ENCODE measurements at regions not wholly inside any gene's neighbourhood (a gene's known extent, or its start where the extent isn't known, plus 50 kb on each side); places are given as distances from the start of the nearest gene placed in this dataset.
A peak's percentile ranks its signal among the peaks of the same experiment; 100 is the strongest.

DNA sequence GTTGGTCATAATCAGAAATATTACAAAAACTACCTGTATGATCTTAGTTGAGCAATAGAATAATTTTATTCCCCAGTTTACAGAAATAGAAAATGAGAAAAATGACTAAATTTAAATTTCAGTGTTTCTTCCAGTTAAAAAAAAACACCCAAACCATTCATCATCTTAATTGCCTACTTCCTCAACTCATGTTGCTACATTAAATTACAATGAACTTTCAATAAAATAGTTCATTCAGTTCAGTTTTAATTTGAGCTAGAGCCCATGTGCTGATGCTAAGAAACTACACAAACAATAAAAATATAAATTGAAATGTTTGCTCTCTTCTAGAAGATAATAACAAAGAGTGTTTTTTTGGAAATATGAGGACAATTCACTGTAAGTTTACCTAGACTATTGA lies 820.4 kb downstream of the SLITRK6 start:
- H3K27ac Mint-ChIP-seq: no peak overlapping the region
- no peaks in the 10 kb centered on the region for H3K4me1 Mint-ChIP-seq (ENCODE audit: low read depth in 2 of 2)
- H3K36me3 Mint-ChIP-seq: no peaks in the 10 kb centered on the region
- no peak for ATAC-seq
- H3K4me3 Mint-ChIP-seq: no peak overlapping the region
- DNase-seq (ENCODE audit: low spot score): no peak
- peaks cover 13% of the 10 kb centered on the region for H3K9me3 Mint-ChIP-seq
- no peaks in the 10 kb centered on the region for H3K27me3 Mint-ChIP-seq

DNA sequence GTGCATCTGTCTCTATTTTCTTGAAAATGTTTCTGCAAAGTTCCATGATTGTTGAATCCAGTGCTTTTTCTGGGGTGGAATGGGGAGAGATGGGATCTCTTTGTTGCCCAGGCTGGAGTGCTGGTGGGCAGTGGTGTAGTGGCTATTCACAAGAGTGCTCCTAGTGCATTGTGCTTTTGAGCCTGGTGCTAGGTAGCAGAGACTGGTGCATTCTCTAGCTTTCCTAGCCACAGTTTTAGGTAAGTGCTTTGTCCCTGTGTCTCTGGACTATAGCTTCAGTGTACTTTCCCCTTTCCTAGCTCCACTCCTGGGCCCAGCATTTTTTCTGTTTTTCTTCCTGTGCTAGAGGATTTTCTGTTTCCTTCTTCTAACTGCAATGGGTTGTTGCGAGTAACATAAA lies 825.6 kb downstream of the SLITRK6 start:
- Mint-ChIP-seq H3K27me3 (no peaks in the 10 kb centered on the region), H3K36me3 (no peaks in the 10 kb centered on the region), H3K4me1 (ENCODE audit: low read depth in 2 of 2) (no peaks in the 10 kb centered on the region), H3K4me3 (no peak overlapping the region), H3K27ac (no peak overlapping the region), H3K9me3 (peaks cover 3% of the 10 kb centered on the region)
- ATAC-seq: no peak
- no peak for DNase-seq (ENCODE audit: low spot score)

DNA sequence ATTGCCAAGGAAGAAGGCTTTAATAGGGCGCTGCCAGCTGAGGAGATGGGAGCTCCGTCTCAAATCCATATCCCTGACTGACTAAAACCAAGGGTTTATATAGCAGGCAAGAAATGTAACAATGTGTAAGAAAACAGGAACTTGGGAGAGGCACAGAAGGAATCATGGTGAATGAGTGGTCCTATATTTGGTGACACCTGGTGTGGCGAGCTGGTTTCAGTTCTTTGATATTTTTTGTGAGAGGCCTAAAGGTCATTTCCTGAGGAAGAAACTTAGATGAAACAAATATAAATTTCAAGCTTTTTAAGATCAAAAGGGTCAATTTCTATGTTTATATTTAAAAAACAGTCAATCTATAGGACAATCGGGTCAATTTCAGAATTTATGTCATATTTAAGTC lies 826.3 kb downstream of the SLITRK6 start:
- ATAC-seq (no peak), DNase-seq (ENCODE audit: low spot score) (no peak)

DNA sequence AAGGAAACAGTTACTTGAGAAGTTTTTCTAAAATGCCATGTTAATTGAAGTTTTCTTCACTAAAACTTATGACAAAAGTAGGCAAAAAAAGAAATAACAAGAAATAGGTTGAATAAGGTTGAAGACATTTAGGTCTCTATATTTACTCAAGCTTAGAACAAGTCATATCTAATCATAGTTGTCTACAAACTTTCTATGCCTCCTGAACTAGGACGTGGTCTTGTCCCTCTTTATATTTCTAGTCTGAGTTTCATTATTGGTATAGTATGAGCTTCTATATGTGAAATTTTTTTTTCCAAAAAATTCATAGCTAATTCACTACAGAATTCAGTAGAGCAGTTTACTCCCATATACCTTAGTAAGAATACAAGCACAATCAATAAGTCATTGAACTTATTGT lies 836.4 kb downstream of the SLITRK6 start:
- Mint-ChIP-seq H3K27me3 (no peaks in the 10 kb centered on the region), H3K36me3 (no peaks in the 10 kb centered on the region), H3K4me1 (ENCODE audit: low read depth in 2 of 2) (no peaks in the 10 kb centered on the region), H3K27ac (no peak overlapping the region), H3K9me3 (peaks cover 5% of the 10 kb centered on the region), H3K4me3 (no peak overlapping the region)
- no peak for ATAC-seq
- no peak for DNase-seq (ENCODE audit: low spot score)

More for the DNA sequence above, 826.3 kb downstream of the SLITRK6 start:
- Mint-ChIP-seq H3K4me1 (ENCODE audit: low read depth in 2 of 2) (no peaks in the 10 kb centered on the region), H3K9me3 (peaks cover 3% of the 10 kb centered on the region), H3K27me3 (no peaks in the 10 kb centered on the region), H3K27ac (no peak overlapping the region), H3K4me3 (no peak overlapping the region), H3K36me3 (no peaks in the 10 kb centered on the region)

DNA sequence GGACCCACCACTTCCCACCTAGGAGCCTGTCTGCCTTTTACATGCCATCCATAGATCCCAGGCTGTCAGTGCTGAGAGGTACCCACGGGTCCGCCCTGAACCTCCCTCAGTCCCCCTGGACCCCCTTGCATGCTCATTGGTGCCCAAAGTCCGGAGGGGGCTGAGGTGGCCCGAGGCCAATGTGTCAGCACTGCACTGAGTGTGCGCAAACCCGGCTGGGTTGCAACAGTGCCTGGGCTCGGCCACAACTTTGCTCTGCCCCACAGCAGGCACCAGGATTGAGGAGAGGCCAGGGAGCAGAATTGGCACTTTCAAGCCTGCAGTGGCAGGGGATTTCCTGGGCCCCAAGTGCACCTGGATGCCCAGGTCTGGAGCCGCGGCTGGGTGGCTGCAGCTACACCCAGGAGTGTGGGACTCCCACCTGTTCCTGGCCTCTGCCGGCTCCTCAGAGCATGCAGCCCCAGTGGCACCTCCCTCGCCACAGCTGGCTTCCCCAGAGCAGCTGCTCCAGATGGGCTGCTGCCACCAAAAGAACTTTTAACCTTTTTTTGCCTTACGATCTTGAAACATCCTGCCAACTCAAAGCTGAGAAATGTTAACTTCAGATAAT lies 837.0 kb downstream of the SLITRK6 start:
- Mint-ChIP-seq H3K4me1 (ENCODE audit: low read depth in 2 of 2) (no peaks in the 10 kb centered on the region), H3K9me3 (peaks cover 5% of the 10 kb centered on the region), H3K27me3 (no peaks in the 10 kb centered on the region), H3K4me3 (no peak overlapping the region), H3K27ac (no peak overlapping the region), H3K36me3 (no peaks in the 10 kb centered on the region)
- ATAC-seq: peak in 1 of 2 donors; percentile 32
- DNase-seq (ENCODE audit: low spot score): no peak

DNA sequence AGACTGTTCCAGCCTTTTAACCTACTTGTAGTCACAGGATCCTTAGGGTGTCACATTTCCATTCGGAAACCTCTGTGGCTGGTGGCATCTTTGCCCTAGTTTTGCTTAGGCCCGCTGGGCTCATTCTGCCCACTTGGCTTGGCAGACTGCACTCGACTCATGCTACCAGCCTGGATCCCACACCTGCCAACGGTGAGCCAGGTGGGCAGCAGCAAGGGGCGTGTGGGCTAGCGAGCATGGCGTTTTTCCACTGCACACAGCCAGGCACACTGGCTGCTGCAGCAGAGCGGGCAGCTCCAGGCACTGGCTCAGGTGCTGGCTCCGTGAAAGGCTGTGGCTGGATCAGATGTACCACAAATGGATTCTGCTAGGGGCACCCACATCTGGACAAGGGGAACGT lies 838.2 kb downstream of the SLITRK6 start:
- ATAC-seq: no peak
- Mint-ChIP-seq H3K27me3 (no peaks in the 10 kb centered on the region), H3K9me3 (peaks cover 5% of the 10 kb centered on the region), H3K27ac (no peak overlapping the region), H3K4me3 (no peak overlapping the region), H3K36me3 (no peaks in the 10 kb centered on the region), H3K4me1 (ENCODE audit: low read depth in 2 of 2) (no peaks in the 10 kb centered on the region)
- no peak for DNase-seq (ENCODE audit: low spot score)

DNA sequence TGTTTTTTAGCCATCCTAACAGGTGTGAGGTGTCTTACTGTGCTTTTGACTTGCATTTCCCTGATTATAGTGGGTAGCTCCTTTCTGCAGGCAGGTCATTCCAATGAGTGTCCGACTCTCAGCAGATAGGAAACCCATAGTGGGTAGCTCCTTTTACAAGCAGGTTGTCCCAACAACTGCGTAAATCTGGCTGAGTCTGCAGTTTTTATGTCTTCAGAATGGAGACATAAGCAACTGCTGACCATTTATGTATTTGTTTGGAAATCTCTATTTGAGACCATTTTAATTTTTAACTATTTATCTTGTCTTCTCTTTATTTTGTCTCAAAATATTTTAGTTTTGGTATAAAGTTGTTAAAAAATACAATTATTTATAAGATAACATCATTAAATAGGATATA lies 839.4 kb downstream of the SLITRK6 start:
- Mint-ChIP-seq H3K36me3 (no peaks in the 10 kb centered on the region), H3K27me3 (no peaks in the 10 kb centered on the region), H3K27ac (no peak overlapping the region), H3K4me3 (no peak overlapping the region), H3K9me3 (peaks cover 3% of the 10 kb centered on the region), H3K4me1 (ENCODE audit: low read depth in 2 of 2) (no peaks in the 10 kb centered on the region)
- no peak for ATAC-seq
- DNase-seq (ENCODE audit: low spot score): no peak

DNA sequence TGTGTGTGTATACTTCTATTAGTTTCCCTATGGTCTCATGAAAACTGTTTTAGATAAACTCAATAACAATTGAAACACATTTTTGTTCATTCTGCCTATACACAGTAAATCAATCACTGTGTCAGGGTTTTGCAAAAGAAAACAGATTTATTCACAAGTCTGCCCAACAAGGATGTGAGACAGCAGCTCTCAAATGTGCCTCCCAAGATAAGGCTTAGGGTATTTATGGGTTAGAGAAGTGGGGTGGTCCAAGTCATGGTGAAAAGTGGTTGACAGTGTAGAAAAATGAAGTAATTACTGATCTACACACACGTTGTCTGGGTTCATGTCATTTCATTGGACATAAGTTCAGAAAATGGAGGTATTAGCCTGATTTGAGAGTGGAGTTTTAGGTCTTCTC lies 844.6 kb downstream of the SLITRK6 start:
- H3K27ac Mint-ChIP-seq: no peak overlapping the region
- ATAC-seq (no peak), DNase-seq (ENCODE audit: low spot score) (no peak)
- H3K27me3 Mint-ChIP-seq: no peaks in the 10 kb centered on the region
- no peaks in the 10 kb centered on the region for H3K4me1 Mint-ChIP-seq (ENCODE audit: low read depth in 2 of 2)
- H3K9me3 Mint-ChIP-seq: peaks cover 12% of the 10 kb centered on the region
- no peaks in the 10 kb centered on the region for H3K36me3 Mint-ChIP-seq
- H3K4me3 Mint-ChIP-seq: no peak overlapping the region

DNA sequence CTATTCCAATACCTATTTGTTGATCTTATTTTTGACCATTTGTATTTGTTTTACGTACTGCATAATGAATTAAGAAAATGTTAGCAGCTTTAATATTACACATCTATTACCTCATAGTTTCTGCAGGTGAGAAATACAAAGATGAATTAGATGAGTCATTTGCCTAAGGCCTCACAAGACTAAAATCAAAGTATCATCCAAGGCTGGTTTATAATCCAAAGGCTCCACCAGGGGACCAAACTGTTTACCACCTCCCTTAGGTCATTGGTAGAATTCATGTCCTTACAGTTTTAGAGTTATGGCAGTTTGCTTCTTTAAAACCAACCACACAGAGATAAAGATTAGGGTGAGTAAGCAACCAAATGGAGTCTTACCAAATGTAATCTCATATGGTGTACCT lies 848.1 kb downstream of the SLITRK6 start:
- H3K36me3 Mint-ChIP-seq: peaks cover 6% of the 10 kb centered on the region
- H3K9me3 Mint-ChIP-seq: peaks cover 19% of the 10 kb centered on the region
- DNase-seq (ENCODE audit: low spot score) (no peak), ATAC-seq (no peak)
- no peaks in the 10 kb centered on the region for H3K27me3 Mint-ChIP-seq
- no peaks in the 10 kb centered on the region for H3K4me1 Mint-ChIP-seq (ENCODE audit: low read depth in 2 of 2)
- H3K27ac Mint-ChIP-seq: no peak overlapping the region
- H3K4me3 Mint-ChIP-seq: no peak overlapping the region

DNA sequence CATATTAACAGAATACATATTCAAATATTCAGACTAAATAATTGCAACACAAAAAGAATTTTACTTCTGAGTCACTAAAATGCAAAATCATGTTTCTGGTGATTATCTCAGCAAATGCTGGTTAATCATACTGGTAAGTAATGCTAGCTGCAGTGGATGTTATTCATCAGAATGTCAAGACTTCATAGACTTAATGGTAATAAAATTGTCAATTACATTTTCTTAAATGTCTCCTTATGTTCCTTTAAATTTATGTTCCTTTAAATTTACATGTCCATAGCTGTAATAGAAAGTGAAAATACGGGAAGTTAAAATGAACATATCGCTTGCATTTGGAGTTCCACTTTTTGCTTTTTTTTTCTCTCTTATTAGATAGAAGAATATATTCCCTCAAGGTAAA lies 853.0 kb downstream of the SLITRK6 start:
- H3K4me3 Mint-ChIP-seq: no peak overlapping the region
- H3K27me3 Mint-ChIP-seq: no peaks in the 10 kb centered on the region
- no peak overlapping the region for H3K27ac Mint-ChIP-seq
- H3K9me3 Mint-ChIP-seq: peaks cover 27% of the 10 kb centered on the region
- DNase-seq (ENCODE audit: low spot score) (no peak), ATAC-seq (no peak)
- peaks cover 11% of the 10 kb centered on the region for H3K36me3 Mint-ChIP-seq
- no peaks in the 10 kb centered on the region for H3K4me1 Mint-ChIP-seq (ENCODE audit: low read depth in 2 of 2)

DNA sequence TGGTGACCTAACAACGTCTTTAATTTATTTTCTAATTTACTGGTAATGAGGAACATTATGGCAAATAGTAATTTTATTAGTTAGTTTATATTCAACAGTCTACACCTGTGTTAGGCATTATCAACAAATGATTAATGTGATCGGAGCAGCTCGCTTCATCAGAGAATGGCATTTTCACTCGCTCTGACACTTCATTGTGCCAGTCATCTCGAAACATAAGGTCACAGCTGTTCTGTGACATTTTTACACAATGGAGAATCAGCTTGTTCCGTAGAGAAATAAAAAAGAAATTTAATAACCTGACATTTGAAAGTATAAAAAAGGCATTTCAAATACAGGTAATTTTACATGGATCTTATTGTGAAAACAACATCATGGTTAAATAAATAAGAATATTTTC lies 858.4 kb downstream of the SLITRK6 start:
- Mint-ChIP-seq H3K27me3 (no peaks in the 10 kb centered on the region), H3K9me3 (peaks cover 8% of the 10 kb centered on the region), H3K27ac (no peak overlapping the region), H3K36me3 (peaks cover 5% of the 10 kb centered on the region), H3K4me1 (ENCODE audit: low read depth in 2 of 2) (no peaks in the 10 kb centered on the region), H3K4me3 (no peak overlapping the region)
- DNase-seq (ENCODE audit: low spot score) (no peak), ATAC-seq (no peak)

DNA sequence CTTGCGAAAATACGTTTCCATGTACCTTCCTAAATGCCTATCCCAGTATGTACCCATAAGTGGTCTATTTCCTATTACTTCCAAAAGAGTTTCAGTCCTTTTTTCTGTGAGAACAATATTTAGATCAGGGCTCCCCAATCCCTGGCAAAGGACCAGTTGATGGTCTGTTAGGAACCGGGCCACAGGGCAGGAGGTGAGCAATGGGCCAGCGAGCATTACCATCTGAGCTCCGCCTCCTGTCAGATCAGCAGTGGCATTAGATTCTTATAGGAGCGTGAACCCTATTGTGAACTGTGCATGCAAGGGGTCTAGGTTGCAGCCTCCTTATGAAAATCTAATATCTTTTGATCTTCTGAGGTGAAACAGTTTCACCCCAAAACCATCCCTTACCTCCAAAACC lies 859.1 kb downstream of the SLITRK6 start:
- Mint-ChIP-seq H3K27ac (no peak overlapping the region), H3K9me3 (peaks cover 8% of the 10 kb centered on the region), H3K4me1 (ENCODE audit: low read depth in 2 of 2) (no peaks in the 10 kb centered on the region), H3K27me3 (no peaks in the 10 kb centered on the region), H3K4me3 (no peak overlapping the region), H3K36me3 (peaks cover 5% of the 10 kb centered on the region)
- ATAC-seq (no peak), DNase-seq (ENCODE audit: low spot score) (no peak)

DNA sequence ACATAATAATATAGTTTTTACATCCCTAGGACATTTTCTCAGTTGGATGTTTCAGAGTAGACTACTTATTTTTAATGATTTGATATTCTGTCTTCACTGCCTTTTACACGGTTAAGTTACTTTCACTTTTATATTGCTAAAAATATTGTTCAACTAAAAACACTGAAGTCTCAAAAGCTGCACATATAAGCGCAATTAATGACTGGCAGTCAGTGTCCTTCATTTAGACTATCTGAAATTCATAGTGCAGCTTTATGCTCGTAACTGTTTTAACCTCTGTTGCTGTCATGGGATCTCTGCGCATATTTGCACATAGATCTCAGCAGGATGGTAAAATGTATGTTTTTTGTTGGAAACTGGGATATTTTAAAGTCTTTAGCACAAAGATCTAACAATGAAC lies 864.3 kb downstream of the SLITRK6 start:
- ATAC-seq: no peak
- Mint-ChIP-seq H3K4me3 (no peak overlapping the region), H3K9me3 (peaks cover 5% of the 10 kb centered on the region), H3K4me1 (ENCODE audit: low read depth in 2 of 2) (no peaks in the 10 kb centered on the region), H3K27me3 (no peaks in the 10 kb centered on the region), H3K27ac (no peak overlapping the region), H3K36me3 (no peaks in the 10 kb centered on the region)
- DNase-seq (ENCODE audit: low spot score): no peak

DNA sequence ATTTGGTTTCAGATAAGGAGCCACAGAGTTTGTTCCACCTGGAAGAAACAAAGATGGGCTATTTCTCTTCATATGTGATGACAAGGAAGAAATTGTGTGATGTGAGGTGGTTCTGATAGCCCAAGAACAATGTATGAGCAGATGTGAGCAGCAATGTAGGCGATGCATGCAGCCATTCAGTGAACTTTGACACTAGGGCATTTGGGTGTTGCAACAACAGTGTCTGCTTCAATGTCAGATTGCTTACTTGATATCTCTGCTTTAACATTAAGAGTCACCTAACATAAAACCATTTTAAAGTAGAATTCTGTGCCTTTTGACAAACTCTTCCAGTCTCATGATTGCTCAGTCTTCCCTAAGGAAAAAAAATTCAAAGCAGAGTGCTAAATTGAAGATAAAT lies 865.4 kb downstream of the SLITRK6 start:
- ATAC-seq (no peak), DNase-seq (ENCODE audit: low spot score) (no peak)
- Mint-ChIP-seq H3K4me1 (ENCODE audit: low read depth in 2 of 2) (no peaks in the 10 kb centered on the region), H3K9me3 (peaks cover 5% of the 10 kb centered on the region), H3K36me3 (no peaks in the 10 kb centered on the region), H3K27ac (no peak overlapping the region), H3K4me3 (no peak overlapping the region), H3K27me3 (no peaks in the 10 kb centered on the region)

DNA sequence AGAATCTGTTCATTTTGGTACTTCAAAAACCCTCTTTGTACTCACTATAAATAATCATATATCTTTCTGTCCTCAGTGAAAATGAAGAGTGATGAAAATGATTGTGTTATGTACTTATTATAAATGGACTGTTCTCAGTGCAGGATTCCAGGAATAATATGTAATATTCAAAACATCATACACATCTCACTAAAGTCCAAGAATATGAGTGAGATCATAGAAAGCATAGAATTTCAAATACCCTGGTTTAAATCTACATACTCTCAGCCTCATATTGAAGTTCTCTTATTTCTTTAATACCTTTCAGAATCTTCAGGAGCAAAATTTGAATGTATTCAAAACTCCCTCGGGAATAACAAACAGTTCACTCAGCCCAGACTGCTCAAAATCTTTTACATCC lies 868.0 kb downstream of the SLITRK6 start:
- H3K36me3 Mint-ChIP-seq: no peaks in the 10 kb centered on the region
- no peak overlapping the region for H3K27ac Mint-ChIP-seq
- ATAC-seq: no peak
- no peak overlapping the region for H3K4me3 Mint-ChIP-seq
- H3K9me3 Mint-ChIP-seq: peaks cover 11% of the 10 kb centered on the region
- no peak for DNase-seq (ENCODE audit: low spot score)
- no peaks in the 10 kb centered on the region for H3K4me1 Mint-ChIP-seq (ENCODE audit: low read depth in 2 of 2)
- H3K27me3 Mint-ChIP-seq: no peaks in the 10 kb centered on the region
